C4-2B (cell line): ENCODE measurements at regions not wholly inside any gene's neighbourhood (a gene's known extent, or its start where the extent isn't known, plus 50 kb on each side); places are given as distances from the start of the nearest gene placed in this dataset.

Experiments used
- H3K27ac ChIP-seq: fragments of 450-650 bp; 2 replicates; pipeline ENCODE4 v1.5.1; 2017
- ZFX ChIP-seq: fragments of 450-650 bp; IDR thresholded peaks from 2 replicates; pipeline ENCODE4 v1.6.1; 2017
- TF ChIP-seq, protein P1 (sequence below): fragments of 450-650 bp; conservative IDR thresholded peaks from 2 replicates; pipeline ENCODE4 v1.5.1; 2017; ENCODE audit warnings: mild to moderate bottlenecking

DNA sequence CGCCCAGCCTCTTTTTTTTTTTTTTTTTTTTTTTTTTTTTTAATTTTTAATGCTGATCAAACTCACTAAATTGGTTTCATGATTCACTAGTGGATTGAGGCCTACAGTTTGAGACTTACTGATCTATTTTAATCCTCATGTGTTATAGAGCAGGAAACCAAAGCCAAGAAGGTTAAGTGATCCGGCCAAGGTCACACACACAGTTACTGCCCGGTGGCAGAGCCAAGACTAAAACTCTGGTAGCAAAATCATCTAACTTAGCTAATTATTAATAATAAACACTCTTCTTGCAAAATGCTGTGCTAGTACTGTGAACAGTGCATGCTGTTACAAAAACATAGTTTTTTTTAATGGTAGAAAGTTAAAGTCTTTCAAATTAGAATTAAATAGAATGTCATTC, 188.3 kb upstream of the NFE2L3 start:
- no peak overlapping the region for H3K27ac ChIP-seq
- TF ChIP-seq, protein P1, sequence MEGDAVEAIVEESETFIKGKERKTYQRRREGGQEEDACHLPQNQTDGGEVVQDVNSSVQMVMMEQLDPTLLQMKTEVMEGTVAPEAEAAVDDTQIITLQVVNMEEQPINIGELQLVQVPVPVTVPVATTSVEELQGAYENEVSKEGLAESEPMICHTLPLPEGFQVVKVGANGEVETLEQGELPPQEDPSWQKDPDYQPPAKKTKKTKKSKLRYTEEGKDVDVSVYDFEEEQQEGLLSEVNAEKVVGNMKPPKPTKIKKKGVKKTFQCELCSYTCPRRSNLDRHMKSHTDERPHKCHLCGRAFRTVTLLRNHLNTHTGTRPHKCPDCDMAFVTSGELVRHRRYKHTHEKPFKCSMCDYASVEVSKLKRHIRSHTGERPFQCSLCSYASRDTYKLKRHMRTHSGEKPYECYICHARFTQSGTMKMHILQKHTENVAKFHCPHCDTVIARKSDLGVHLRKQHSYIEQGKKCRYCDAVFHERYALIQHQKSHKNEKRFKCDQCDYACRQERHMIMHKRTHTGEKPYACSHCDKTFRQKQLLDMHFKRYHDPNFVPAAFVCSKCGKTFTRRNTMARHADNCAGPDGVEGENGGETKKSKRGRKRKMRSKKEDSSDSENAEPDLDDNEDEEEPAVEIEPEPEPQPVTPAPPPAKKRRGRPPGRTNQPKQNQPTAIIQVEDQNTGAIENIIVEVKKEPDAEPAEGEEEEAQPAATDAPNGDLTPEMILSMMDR: no peak
- no peak for TF ChIP-seq ZFX

DNA sequence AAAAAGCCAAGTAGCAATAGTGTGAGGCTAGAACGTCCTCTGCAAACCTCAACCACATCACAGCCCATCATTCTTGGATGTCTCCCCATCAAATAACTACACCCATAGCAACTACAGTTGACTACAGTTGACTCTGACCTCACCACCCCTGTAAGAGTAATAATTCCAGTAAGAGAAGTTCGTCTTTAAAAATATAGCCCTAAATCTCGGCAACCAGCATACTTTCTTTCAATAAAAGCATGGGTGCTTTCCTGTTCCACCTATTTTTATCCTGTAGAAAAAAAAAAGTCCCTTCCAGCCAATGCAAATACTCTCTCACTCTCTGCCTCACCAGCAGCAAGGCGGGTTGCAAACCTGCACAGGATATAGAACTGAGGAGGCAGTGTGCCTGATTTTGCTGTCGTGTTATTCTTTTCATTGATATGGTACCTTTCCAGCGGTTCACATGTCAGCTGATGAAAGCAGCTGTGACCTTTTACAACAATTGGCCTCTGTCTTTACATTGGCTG, 187.5 kb upstream of the NFE2L3 start:
- peak overlapping the region; percentile 75; the same call in 1 of the 2 replicates for H3K27ac ChIP-seq

DNA sequence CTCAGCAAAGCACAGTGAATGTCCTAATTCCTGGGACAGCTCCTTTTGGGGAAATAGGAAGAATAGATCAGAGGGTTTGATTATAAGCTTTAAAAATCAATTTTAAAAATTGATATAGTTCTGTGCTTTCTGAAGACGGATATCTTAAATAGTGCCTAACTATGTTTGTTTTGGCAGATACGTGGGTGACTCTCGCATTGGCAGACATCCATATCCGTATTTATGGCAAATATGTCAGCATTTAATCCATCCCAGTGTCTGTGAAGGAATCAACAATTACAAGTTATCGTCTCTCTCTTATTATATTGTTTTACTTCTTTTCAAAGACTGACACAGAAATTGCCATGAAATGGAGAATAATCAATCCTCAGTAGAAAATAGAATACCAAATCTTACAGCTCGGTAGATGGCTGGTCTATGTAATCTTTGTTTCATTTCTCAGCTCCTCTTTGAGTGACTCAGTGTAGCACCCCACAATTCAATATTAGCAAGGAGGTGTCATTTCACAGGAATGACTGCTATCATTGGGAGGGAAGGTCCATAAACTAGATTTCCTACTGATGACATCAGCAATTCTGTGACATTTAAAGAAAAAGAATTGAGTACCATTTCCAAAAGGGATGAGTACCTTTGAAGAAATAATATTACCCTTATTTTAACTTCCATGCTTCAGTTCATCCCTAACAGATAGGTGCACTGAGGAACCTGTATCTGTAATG, 186.4 kb upstream of the NFE2L3 start:
- peak overlapping the region; percentile 75; the same call in 1 of the 2 replicates for H3K27ac ChIP-seq

More for the DNA sequence above, 187.5 kb upstream of the NFE2L3 start:
- TF ChIP-seq, protein P1: no peak
- TF ChIP-seq ZFX: no peak

DNA sequence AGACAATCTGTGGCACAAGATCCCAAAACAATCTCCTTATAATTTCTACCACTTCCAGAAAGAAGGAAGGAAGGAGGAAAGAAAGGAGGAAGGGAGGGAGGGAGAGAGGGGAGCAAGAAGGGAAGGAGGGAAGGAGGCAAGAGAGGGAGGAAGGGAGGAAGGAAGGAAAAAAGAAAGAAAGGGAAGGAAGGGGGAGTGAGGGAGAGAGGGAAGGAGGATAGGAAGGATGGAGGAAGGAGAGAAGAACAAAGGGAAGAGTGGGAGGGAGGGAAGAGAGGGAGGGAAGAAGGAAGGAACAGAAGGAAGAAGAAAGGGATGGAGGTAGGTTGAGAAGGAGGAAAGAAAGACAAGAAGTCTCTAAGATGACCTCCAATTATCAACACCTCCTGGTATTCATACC, 185.5 kb upstream of the NFE2L3 start:
- no peak for TF ChIP-seq ZFX
- TF ChIP-seq, protein P1: no peak
- H3K27ac ChIP-seq: no peak overlapping the region

More for the DNA sequence above, 186.4 kb upstream of the NFE2L3 start:
- TF ChIP-seq ZFX: no peak
- TF ChIP-seq, protein P1: no peak

DNA sequence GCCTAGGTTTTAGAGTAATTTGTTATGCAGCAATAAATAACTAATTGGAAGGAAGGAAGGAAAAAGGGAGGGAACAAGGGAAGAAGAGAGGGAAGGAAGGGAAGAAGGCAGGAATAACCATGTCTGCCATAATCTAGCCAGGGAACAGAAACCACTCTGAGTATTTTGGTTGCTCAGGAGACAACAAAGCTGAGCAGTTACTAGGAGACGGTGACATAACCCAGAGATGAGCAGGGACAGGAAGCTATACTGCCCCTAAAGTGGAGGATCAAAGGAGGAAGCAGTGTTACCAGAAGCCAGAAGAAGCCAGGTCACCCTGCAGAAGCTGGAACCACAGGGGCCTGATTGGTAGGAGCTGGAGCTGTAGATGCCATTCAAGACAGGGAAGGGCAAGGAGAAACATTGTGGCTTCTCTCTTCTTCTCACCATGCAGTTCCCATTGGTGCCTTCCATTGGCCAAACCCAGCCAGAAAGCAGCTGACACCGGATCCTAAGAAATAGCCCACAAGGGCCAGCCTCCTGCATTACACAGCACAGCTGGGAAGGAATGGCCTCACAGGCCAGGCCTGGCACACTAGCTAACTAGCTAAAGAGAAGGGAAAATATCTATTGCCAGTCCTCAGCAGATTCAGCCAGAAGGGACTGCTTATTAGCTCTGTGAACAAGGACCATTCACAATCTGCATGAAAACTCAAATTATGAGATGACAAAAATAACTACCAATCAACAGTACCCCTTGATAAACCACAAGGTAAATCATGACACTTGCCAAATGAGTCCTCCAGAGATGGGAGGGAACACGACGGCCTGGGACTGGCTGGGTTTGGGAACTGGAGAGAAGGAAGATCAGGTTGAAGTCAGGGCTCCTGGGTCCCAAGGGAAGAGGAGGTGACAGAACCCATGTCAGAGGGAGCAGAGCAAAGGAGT, 184.5 kb upstream of the NFE2L3 start:
- TF ChIP-seq, protein P1: no peak
- no peak for TF ChIP-seq ZFX
- no peak overlapping the region for H3K27ac ChIP-seq

DNA sequence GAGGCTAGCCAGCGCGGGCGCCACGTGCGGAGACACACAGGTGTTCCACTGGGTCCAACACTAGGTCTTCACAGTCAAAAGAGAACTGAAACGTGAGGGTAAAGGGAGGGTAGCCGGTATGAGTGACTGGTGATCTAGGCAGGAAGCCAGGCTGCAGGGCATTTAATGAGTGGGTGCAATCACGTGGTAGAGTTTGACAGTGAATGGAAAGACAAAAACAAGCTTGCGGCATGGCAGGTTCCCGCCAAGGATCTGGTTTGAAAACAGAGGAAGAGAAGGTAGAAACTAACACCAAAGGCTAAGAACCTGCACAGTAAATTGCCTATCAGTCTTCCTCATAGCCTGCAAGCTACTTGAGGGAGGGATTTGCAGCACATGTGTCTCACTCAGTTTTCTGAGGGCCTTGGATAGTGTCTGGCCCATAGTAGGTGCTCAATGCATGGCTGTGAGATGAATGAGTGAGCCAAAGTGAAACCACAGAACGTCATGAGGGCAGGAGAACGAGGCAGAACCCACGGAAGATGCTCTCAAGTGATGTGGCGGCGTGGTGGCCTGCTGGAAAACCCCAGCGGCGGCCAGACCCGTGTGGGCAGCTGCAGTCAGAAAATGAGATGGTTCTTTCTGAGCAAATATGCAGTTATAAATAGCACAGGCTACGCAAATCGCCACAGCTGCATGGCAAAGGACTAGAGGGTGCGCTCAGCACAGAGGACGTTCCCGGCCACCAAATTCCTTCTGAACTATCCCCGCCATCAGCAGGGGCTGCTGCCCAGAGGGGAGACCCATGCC, 183.6 kb upstream of the NFE2L3 start:
- no peak for TF ChIP-seq ZFX
- TF ChIP-seq, protein P1: no peak
- H3K27ac ChIP-seq: no peak overlapping the region
